K562 (cell line): ENCODE measurements at regions not wholly inside any gene's neighbourhood (a gene's known extent, or its start where the extent isn't known, plus 50 kb on each side); places are given as distances from the start of the nearest gene placed in this dataset.

Source experiments
- ATAC-seq: fragments of 200-7000 bp; cut with Tn5 transposase; 3 replicates; pipeline ENCODE4 v1.9.1; 2020; ENCODE audit warnings: moderate library complexity
- BruUV-seq: library from RNA; stranded (reverse); fragments of 400-500 nt; replicated peaks from 2 replicates; lab custom pipeline; 2021; lab: Mats Ljungman, UMichigan
- CTCF ChIA-PET: fragments of 300-600 bp; formaldehyde crosslinking; extraction: SDS; loops from one replicate; lab custom pipeline; 2021; ENCODE audit warnings: low intra/inter-chr PET ratio; lab: Yijun Ruan, JAX
- POLR2A ChIA-PET: fragments of 300-600, 350-650 bp; sonication (Branson Sonifier 250); formaldehyde crosslinking; extraction: SDS; loops from one replicate; lab custom pipeline; 2021; ENCODE audit warnings: antibody characterized with exemption, inconsistent platforms; lab: Yijun Ruan, JAX
- DNase-seq, 4 experiments: peaks; one replicate each; pipeline versions ENCODE4 v3.0.0 to v3.0.0-alpha.2; 2011 to 2018; ENCODE audit warnings: low spot score in 3 of 4, mixed read lengths in 3 of 4; ENCODE audit errors: extremely low read depth in 1 of 4
- FAIRE-seq: peaks from 2 replicates; lab custom pipeline; 2011; peaks lifted over from hg19 to GRCh38; lab: Jason Lieb, UNC
- H2AFZ ChIP-seq: 2 replicates; pipeline ENCODE4 v1.6.0; 2011; ENCODE audit warnings: low read depth, low read length, control low read depth, inconsistent platforms
- H3K27ac ChIP-seq: fragments of 200-600 bp; 3 replicates; pipeline ENCODE4 v1.8.0; 2011; ENCODE audit warnings: low read depth, mild to moderate bottlenecking, control low read depth, inconsistent platforms, low read length, moderate library complexity, mixed read lengths; ENCODE audit errors: extremely low read depth
- H3K27me3 ChIP-seq, 2 experiments: fragments of 300-600 bp in 1 of 2; 2 replicates in 1 of 2; 3 replicates in 1 of 2; pipeline versions ENCODE4 v1.6.0 to v1.8.0; 2011; ENCODE audit warnings: inconsistent platforms in 2 of 2, low read length in 2 of 2, mild to moderate bottlenecking in 1 of 2, mixed read lengths in 1 of 2, moderate library complexity in 1 of 2; ENCODE audit not compliant: control insufficient read depth in 2 of 2, insufficient read depth in 2 of 2
- H3K36me3 ChIP-seq: fragments of 300-600 bp; 3 replicates; pipeline ENCODE4 v1.8.0; 2011; ENCODE audit warnings: mild to moderate bottlenecking, low read length, inconsistent platforms; ENCODE audit not compliant: control insufficient read depth, insufficient read depth
- H3K4me1 ChIP-seq, 2 experiments: fragments of 200-600 bp in 1 of 2; replicated peaks in 1 of 2; 2 replicates in 1 of 2; 3 replicates in 1 of 2; pipeline versions ENCODE4 v1.5.1 to v1.8.0; 2011; ENCODE audit warnings: inconsistent platforms in 2 of 2, low read length in 2 of 2, mild to moderate bottlenecking in 1 of 2, mixed read lengths in 1 of 2, moderate library complexity in 1 of 2; ENCODE audit not compliant: control insufficient read depth in 2 of 2, insufficient read depth in 2 of 2
- H3K4me2 ChIP-seq: 2 replicates; pipeline ENCODE4 v1.6.1; 2011; ENCODE audit warnings: low read length, control low read depth, inconsistent platforms, mixed read lengths; ENCODE audit not compliant: insufficient read depth
- H3K4me3 ChIP-seq: fragments of 200-600 bp; sonication (generic), shearing (Covaris generic); 2 replicates; pipeline ENCODE4 v1.5.1; 2016; ENCODE audit warnings: control low read depth, inconsistent platforms
- H3K79me2 ChIP-seq: fragments of 200-600 bp; 3 replicates; pipeline ENCODE4 v1.8.0; 2011; ENCODE audit warnings: low read length, inconsistent platforms; ENCODE audit not compliant: control insufficient read depth, insufficient read depth
- H3K9ac ChIP-seq, 2 experiments: 2 replicates each; pipeline versions ENCODE4 v1.6.0 to v1.6.1; 2011; ENCODE audit warnings: low read depth in 2 of 2, low read length in 2 of 2, control low read depth in 1 of 2, inconsistent platforms in 1 of 2, mild to moderate bottlenecking in 1 of 2, mixed read lengths in 1 of 2; ENCODE audit not compliant: insufficient read depth in 1 of 2
- H3K9me1 ChIP-seq: one replicate; pipeline ENCODE4 v1.6.0; 2011; ENCODE audit warnings: inconsistent platforms, mild to moderate bottlenecking, low read length, moderate library complexity; ENCODE audit not compliant: control insufficient read depth, insufficient read depth
- H3K9me3 ChIP-seq: replicated peaks from 2 replicates; pipeline ENCODE4 v1.5.1; 2011; ENCODE audit warnings: low read depth, low read length, inconsistent platforms; ENCODE audit not compliant: control insufficient read depth, insufficient read depth
- H4K20me1 ChIP-seq: replicated peaks from 2 replicates; pipeline ENCODE4 v1.6.1; 2011; ENCODE audit warnings: low read length, inconsistent platforms, mixed read lengths; ENCODE audit not compliant: control insufficient read depth, insufficient read depth
- GATAD2B ChIP-seq: fragments of 450-650 bp; IDR thresholded peaks from 2 replicates; pipeline ENCODE4 v1.6.1; 2017; ENCODE audit warnings: mild to moderate bottlenecking, borderline replicate concordance
- ILK ChIP-seq: fragments of 450-650 bp; IDR thresholded peaks from 2 replicates; pipeline ENCODE4 v1.6.1; 2016; ENCODE audit warnings: missing genetic modification characterization, low read depth, mild to moderate bottlenecking, missing compliant biosample characterization, moderate library complexity, borderline replicate concordance
- MCM2 ChIP-seq: fragments of 450-650 bp; IDR thresholded peaks from 2 replicates; pipeline ENCODE4 v1.6.1; 2017; ENCODE audit warnings: low read depth, mild to moderate bottlenecking
- MCM7 ChIP-seq, 2 experiments: fragments of 450-650 bp; IDR thresholded peaks; 2 replicates each; pipeline ENCODE4 v1.6.1; 2016 to 2018
- MTF1 ChIP-seq: fragments of 250-450 bp; sonication (Bioruptor Pico); IDR thresholded peaks from 2 replicates; pipeline ENCODE4 v1.9.0; 2021; ENCODE audit warnings: moderate library complexity, mild to moderate bottlenecking, inconsistent platforms, borderline replicate concordance
- NBN ChIP-seq: fragments of 450-650 bp; IDR thresholded peaks from 2 replicates; pipeline ENCODE4 v1.6.1; 2016; ENCODE audit warnings: low read depth, mild to moderate bottlenecking
- NR2C1 ChIP-seq, 2 experiments: fragments of 450-650 bp; IDR thresholded peaks; 2 replicates each; pipeline ENCODE4 v1.6.1; 2017; ENCODE audit warnings: mild to moderate bottlenecking in 2 of 2, antibody characterized with exemption in 1 of 2, inconsistent platforms in 1 of 2, missing compliant biosample characterization in 1 of 2, missing genetic modification characterization in 1 of 2
- PATZ1 ChIP-seq: fragments of 250-450 bp; sonication (Bioruptor Pico); IDR thresholded peaks from 2 replicates; pipeline ENCODE4 v1.5.0; 2020; ENCODE audit warnings: mild to moderate bottlenecking, borderline replicate concordance
- PHF21A ChIP-seq: fragments of 450-650 bp; IDR thresholded peaks from 2 replicates; pipeline ENCODE4 v1.6.1; 2017; ENCODE audit warnings: low read depth, borderline replicate concordance
- POLR2A ChIP-seq: fragments of 450-650 bp; conservative IDR thresholded peaks from 2 replicates; pipeline ENCODE4 v1.6.1; 2016
- RBM22 ChIP-seq: fragments of 200-400 bp; formaldehyde crosslinking; IDR thresholded peaks from 2 replicates; pipeline ENCODE4 v1.6.1; 2018; ENCODE audit warnings: low read length, low read depth; ENCODE audit not compliant: poor library complexity, severe bottlenecking
- SMARCA5 ChIP-seq: fragments of 450-650 bp; IDR thresholded peaks from 2 replicates; pipeline ENCODE4 v1.6.1; 2016
- SP2 ChIP-seq: IDR thresholded peaks from 2 replicates; pipeline ENCODE4 v1.6.1; 2011; ENCODE audit warnings: mild to moderate bottlenecking, low read depth, low read length, moderate library complexity; ENCODE audit not compliant: poor library complexity, severe bottlenecking; ENCODE audit errors: extremely low read depth
- TCFL5 ChIP-seq: fragments of 250-450 bp; sonication (Bioruptor Pico); conservative IDR thresholded peaks from 2 replicates; pipeline ENCODE4 v1.6.1; 2021; ENCODE audit warnings: mild to moderate bottlenecking, moderate library complexity, matching md5 sums
- WGBS: fragments of 100-300 bp; shearing (Covaris generic); methylation state at CpG from one replicate; pipeline ENCODE4 v1.1.6; 2016; ENCODE audit warnings: low coverage, mixed read lengths; ENCODE audit not compliant: insufficient coverage; ENCODE audit errors: missing lambda C conversion rate; 5-methylcytosine and 5-hydroxymethylcytosine counted together
- in situ Hi-C: fragments of 300-500 bp; cut with MboI; formaldehyde crosslinking; loops from 4 replicates; pipeline ENCODE4 v1.15.0; 2018; ENCODE audit warnings: inconsistent platforms, mixed read lengths
- intact Hi-C: fragments of 100-400 bp; cut with micrococcal nuclease; formaldehyde crosslinking; loops from 2 replicates; pipeline ENCODE4 v1.14.2; 2022

- Histone ChIP-seq H3K4me3 (no peak overlapping the region), H3K36me3 (no peaks in the 10 kb centered on the region), H2AFZ (no peak overlapping the region), H3K4me1 (no peaks in the 10 kb centered on the region), H3K9me3 (no peaks in the 10 kb centered on the region), H3K9me1 (no peaks in the 10 kb centered on the region), H3K9ac (no peak overlapping the region), H3K27me3 (no peaks in the 10 kb centered on the region), H3K27ac (no peak overlapping the region), H4K20me1 (no peaks in the 10 kb centered on the region), H3K79me2 (no peaks in the 10 kb centered on the region), H3K4me2 (no peak overlapping the region)
- no TSS peak for BruUV-seq
- POLR2A ChIA-PET, result no interaction called here
- ATAC-seq, result no peak
- CTCF ChIA-PET, result no interaction called here
- intact Hi-C loops (no loop called here), in situ Hi-C loops (no loop called here)
- no peak for DNase-seq
- no peak for TF ChIP-seq GATAD2B
- TF ChIP-seq MTF1 (CRISPR knock-in tag), result no peak
- TF ChIP-seq TCFL5 (CRISPR knock-in tag), result no peak
- no peak for TF ChIP-seq MCM2
- no peak for FAIRE-seq
Measured at GRCh38 chr4:96681218-96681617, 841.3 kb downstream of the PDHA2 start.

DNA sequence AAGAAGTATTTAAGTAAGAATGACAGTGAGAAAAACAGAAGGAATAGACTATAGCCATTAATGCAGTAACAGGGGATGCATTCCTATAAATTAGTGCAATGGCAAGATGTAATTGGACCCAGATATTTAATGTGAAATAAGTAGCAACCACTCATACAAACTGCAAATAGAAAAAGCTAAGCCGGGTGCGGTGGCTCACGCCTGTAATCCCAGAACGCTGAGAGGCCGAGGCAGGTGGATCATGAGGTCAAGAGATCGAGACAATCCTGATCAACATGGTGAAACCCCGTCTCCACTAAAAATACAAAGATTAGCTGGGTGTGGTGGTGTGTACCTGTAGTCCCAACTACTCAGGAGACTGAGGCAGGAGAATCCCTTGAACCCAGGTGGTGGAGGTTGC lies 845.8 kb downstream of the PDHA2 start:
- H3K27me3 ChIP-seq, result no peaks in the 10 kb centered on the region
- H3K79me2 ChIP-seq, result no peaks in the 10 kb centered on the region
- no peaks in the 10 kb centered on the region for H3K36me3 ChIP-seq
- no peak overlapping the region for H3K4me2 ChIP-seq
- ATAC-seq (no peak), FAIRE-seq (no peak), DNase-seq (no peak)
- no peak overlapping the region for H2AFZ ChIP-seq
- in situ Hi-C loops, result no loop called here
- no peak overlapping the region for H3K9ac ChIP-seq
- H3K4me3 ChIP-seq, result no peak overlapping the region
- WGBS, result 0% methylated on average over 7 of the region's 7 CpGs
- no peaks in the 10 kb centered on the region for H3K9me1 ChIP-seq
- ChIA-PET POLR2A (no interaction called here), CTCF (no interaction called here)
- H4K20me1 ChIP-seq, result no peaks in the 10 kb centered on the region
- no peak overlapping the region for H3K27ac ChIP-seq
- intact Hi-C loops, result no loop called here
- H3K9me3 ChIP-seq, result no peaks in the 10 kb centered on the region
- no peaks in the 10 kb centered on the region for H3K4me1 ChIP-seq
- no TSS peak for BruUV-seq
- TF ChIP-seq NBN (no peak), SP2 (no peak), PHF21A (no peak), POLR2A (no peak), RBM22 (no peak), PATZ1 (CRISPR knock-in tag) (no peak), NR2C1 (IDR thresholded peaks at IDR 0.05) (no peak), NR2C1 (tag; IDR thresholded peaks at IDR 0.05) (no peak), ILK (tag) (no peak), MCM7 (IDR thresholded peaks at IDR 0.05) (no peak), SMARCA5 (no peak)
